ENCODE measurements at regions not wholly inside any gene's neighbourhood (a gene's known extent, or its start where the extent isn't known, plus 50 kb on each side); places are given as distances from the start of the nearest gene placed in this dataset.
"Not testable (repeated sequence)": the region's sequence is repeated elsewhere in the genome, so short reads cannot be mapped to it uniquely, and the experiment has no call there.

DNA sequence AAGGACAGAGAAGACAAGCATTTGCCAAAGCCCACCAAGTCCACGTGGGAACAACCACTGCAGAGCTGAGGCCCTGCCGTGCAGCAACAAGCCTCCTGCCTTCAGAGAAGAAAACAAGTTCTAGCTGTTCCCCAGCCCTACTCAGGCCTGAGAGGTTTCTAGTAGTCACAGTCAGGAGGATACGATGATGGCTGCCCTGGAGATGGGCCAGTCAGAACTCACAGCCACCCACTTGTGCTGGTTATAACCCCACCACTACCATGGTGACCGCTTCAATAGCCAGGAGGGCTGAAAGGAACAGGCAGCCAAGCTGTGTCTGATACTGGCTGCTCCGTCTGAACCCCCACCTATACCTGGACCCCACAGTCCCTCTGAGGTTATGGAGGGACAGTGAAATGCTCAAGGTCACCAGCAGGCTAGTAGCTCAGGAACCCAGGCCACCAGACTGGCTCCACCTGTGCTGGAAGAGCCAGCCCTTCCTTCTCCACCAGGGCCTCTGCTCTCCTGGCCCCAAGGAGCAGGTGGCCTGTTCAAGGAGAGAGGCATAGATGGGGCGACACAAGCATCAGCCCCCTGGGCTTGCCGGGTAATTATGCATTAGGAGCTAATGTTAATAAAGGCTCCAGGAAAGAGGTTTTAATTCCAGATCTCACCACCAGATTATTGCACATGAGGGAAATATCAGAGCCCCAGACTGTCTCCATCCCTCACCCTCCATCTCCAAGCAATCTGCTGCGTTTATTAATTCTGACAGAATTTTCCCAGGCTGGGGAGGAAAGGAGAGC is 125.8 kb upstream of the PCBD1 start:
- TF ChIP-seq, protein P1, sequence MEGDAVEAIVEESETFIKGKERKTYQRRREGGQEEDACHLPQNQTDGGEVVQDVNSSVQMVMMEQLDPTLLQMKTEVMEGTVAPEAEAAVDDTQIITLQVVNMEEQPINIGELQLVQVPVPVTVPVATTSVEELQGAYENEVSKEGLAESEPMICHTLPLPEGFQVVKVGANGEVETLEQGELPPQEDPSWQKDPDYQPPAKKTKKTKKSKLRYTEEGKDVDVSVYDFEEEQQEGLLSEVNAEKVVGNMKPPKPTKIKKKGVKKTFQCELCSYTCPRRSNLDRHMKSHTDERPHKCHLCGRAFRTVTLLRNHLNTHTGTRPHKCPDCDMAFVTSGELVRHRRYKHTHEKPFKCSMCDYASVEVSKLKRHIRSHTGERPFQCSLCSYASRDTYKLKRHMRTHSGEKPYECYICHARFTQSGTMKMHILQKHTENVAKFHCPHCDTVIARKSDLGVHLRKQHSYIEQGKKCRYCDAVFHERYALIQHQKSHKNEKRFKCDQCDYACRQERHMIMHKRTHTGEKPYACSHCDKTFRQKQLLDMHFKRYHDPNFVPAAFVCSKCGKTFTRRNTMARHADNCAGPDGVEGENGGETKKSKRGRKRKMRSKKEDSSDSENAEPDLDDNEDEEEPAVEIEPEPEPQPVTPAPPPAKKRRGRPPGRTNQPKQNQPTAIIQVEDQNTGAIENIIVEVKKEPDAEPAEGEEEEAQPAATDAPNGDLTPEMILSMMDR (IDR thresholded peaks at IDR 0.05; ENCODE audit: borderline replicate concordance) = no peak
- Histone ChIP-seq H3K27ac (replicated peaks) (peak overlapping the region; percentile 85), H3K4me1 (peaks cover 17% of the 10 kb centered on the region)

DNA sequence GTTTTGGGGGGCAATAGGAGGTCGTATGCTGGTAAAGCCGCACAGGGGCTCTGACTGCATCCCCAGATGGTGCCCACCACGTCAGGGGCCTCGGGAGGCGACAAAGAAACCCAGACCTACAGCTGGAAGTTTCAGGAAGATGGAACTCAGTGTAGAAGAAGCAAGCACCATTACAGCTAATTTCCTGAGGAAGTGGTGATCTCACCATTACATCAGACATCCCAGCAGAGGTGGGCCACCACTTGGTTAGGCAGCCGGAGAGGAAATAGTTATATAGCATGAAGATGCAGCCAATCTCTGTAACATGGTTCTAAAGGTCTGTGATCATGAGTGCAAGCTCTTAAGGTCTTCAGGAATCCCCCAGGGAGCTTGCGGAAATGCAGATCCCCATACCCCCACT is 127.3 kb upstream of the PCBD1 start:
- Histone ChIP-seq H3K27ac (replicated peaks) (no peak overlapping the region), H3K4me3 (no peak overlapping the region), H3K27me3 (ENCODE audit: low read depth) (no peaks in the 10 kb centered on the region), H3K9me3 (replicated peaks) (no peaks in the 10 kb centered on the region), H3K4me1 (peaks cover 17% of the 10 kb centered on the region), H3K36me3 (no peaks in the 10 kb centered on the region)
- TF ChIP-seq, protein P1 (IDR thresholded peaks at IDR 0.05; ENCODE audit: borderline replicate concordance) = no peak
- no peak for DNase-seq
- intact Hi-C loops (cut with micrococcal nuclease) = no loop called here

More for the DNA sequence above, 125.8 kb upstream of the PCBD1 start:
- H3K36me3 ChIP-seq = no peaks in the 10 kb centered on the region
- DNase-seq = peak; percentile 69
- no peaks in the 10 kb centered on the region for H3K9me3 ChIP-seq (replicated peaks)
- intact Hi-C loops (cut with micrococcal nuclease) = no loop called here
- H3K4me3 ChIP-seq = no peak overlapping the region
- H3K27me3 ChIP-seq (ENCODE audit: low read depth) = no peaks in the 10 kb centered on the region

- H3K4me3 ChIP-seq; intact Hi-C loops (cut with micrococcal nuclease); H3K4me1 ChIP-seq; H3K27ac ChIP-seq (replicated peaks); H3K36me3 ChIP-seq; DNase-seq; H3K27me3 ChIP-seq (ENCODE audit: low read depth); H3K9me3 ChIP-seq (replicated peaks): not testable (repeated sequence)
Measured at GRCh38 chr10:71020061-71020460, 131.7 kb upstream of the PCBD1 start.

DNA sequence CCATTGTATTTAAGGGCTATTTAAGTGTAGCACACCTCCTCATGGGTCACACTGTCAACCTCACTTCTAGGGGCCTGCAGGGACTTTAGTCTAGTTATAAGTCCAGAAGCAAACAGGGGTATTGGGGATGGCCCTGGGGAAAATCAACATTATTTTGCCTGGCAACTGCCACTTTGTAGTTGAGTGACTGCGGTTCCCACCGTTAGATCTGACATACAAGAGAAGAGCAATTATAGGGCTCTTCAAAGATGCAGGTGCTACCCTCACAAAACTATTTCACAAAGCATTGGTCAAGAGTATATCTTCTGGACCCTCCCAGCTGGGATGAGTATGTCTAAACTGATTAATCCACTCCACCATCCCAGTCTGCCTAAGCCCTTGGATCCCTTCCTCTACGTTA is 133.0 kb upstream of the PCBD1 start:
- Histone ChIP-seq H3K4me3 (no peak overlapping the region), H3K4me1 (no peaks in the 10 kb centered on the region), H3K9me3 (replicated peaks) (peaks cover 9% of the 10 kb centered on the region), H3K36me3 (no peaks in the 10 kb centered on the region), H3K27ac (replicated peaks) (no peak overlapping the region), H3K27me3 (ENCODE audit: low read depth) (no peaks in the 10 kb centered on the region)
- intact Hi-C loops (cut with micrococcal nuclease) = no loop called here
- TF ChIP-seq, protein P1 (IDR thresholded peaks at IDR 0.05; ENCODE audit: borderline replicate concordance) = no peak
- no peak for DNase-seq

GRCh38 chr10:71023704-71024283 is 135.4 kb upstream of the PCBD1 start:
- Histone ChIP-seq H3K4me1 (no peaks in the 10 kb centered on the region), H3K9me3 (replicated peaks) (peaks cover 9% of the 10 kb centered on the region), H3K27me3 (ENCODE audit: low read depth) (no peaks in the 10 kb centered on the region), H3K36me3 (no peaks in the 10 kb centered on the region), H3K27ac (replicated peaks) (no peak overlapping the region), H3K4me3 (no peak overlapping the region)
- no peak for DNase-seq
- TF ChIP-seq, protein P1 (IDR thresholded peaks at IDR 0.05; ENCODE audit: borderline replicate concordance) = no peak
- intact Hi-C loops (cut with micrococcal nuclease) = no loop called here

- Histone ChIP-seq H3K4me1 (peaks cover 6% of the 10 kb centered on the region), H3K9me3 (replicated peaks) (peaks cover 9% of the 10 kb centered on the region), H3K27me3 (ENCODE audit: low read depth) (no peaks in the 10 kb centered on the region), H3K36me3 (no peaks in the 10 kb centered on the region), H3K27ac (replicated peaks) (no peak overlapping the region), H3K4me3 (no peak overlapping the region)
- intact Hi-C loops (cut with micrococcal nuclease) = no loop called here
- no peak for DNase-seq
- TF ChIP-seq, protein P1 (IDR thresholded peaks at IDR 0.05; ENCODE audit: borderline replicate concordance) = no peak
Measured at GRCh38 chr10:71024490-71024889, 136.1 kb upstream of the PCBD1 start.
